Activated naive CD8-positive, alpha-beta T cell treated with anti-CD3 and anti-CD28 coated beads, Interleukin-2, amount 50 U/mL, for 16 hours (primary cell): ENCODE measurements at regions not wholly inside any gene's neighbourhood (a gene's known extent, or its start where the extent isn't known, plus 50 kb on each side); places are given as distances from the start of the nearest gene placed in this dataset.

Experiments
- DNase-seq: peaks from one replicate; pipeline ENCODE4 v3.0.0-alpha.2; 2020; ENCODE audit warnings: low read depth, low spot score

DNA sequence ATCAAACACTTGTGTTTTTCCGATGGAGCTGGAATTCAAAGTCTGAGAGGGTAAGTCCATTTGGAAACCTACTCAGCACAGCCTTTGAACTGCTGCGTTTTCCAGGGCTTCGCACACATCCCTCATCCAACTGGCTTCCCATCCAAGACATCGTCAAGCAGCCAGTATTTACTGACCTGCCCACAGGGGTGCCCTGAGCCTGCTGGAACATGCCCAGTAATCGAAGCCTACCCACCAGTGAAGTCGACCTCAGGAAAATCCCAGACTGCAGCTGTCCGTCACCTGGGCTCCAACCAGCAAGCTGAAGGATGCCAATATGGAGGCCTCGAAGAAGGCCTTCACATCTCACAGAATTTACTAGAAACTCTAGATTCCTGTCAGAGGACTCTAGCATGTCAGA is 261.6 kb downstream of the PLPP3 start:
- no peak for DNase-seq

DNA sequence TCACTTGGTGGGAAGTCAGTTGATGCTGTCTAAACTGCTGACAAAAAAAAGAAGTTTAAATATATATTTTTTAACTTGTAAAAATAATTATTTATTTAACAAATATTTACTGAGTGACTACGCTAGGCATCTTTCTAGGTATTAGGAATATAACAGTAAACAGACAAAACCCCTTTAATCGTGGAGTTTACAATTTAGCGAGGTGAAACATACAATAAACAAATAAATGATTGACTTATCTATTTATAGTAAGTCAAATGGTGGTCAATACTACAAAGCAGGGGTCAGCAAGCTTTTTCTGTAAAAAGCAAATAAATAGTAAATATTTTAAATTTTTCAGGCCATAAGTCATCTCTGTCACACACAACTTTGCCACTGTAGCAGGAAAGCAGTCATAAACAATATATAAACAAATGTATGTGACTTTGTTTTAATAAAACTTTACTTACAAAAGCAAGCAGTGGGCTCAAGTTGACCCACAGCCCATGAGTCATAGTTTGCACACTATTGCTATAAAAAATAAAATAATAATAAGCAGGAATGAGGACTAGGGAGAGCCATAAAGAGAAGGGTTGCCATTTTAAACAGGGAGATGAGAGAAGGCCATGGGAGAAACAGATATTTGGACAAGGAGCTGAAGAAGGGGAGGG is 263.9 kb downstream of the PLPP3 start:
- DNase-seq, result no peak

DNA sequence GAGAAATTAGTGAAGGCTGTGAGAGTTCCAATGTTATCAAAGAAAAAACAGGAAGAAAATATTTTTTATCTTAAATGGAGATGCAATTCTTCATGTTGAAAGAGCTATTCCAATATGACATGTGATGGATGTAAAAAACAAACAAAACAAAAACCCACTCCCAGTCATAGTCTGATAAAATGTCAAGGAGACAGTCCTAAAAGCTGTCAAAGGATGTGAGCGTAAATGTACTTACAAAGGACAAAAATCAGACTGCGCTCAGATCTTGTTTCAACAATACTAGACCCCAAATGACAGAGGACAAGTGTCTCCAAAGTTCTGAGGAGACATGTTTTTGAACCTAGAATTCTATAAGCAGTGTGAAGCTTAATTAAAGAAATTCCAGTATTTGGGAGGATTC is 265.8 kb downstream of the PLPP3 start:
- DNase-seq, result no peak

DNA sequence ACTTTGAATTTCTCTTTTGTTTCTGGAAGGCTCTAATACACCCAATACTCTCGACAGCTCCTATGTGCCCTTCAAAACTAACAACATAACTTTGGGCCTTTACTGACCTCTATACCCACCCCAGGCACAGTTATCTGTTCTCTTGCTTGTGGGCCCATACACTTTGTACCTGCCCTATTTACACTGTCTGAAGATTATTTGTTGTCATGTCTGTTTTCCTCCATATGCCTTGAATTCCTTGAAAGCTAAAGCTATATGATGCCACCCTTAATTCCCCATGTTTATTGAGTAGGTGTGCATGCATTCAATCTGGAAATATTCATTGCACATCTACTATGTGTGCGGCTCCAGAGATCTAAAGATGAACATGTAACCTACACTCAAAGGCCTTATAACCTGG is 267.6 kb downstream of the PLPP3 start:
- no peak for DNase-seq

DNA sequence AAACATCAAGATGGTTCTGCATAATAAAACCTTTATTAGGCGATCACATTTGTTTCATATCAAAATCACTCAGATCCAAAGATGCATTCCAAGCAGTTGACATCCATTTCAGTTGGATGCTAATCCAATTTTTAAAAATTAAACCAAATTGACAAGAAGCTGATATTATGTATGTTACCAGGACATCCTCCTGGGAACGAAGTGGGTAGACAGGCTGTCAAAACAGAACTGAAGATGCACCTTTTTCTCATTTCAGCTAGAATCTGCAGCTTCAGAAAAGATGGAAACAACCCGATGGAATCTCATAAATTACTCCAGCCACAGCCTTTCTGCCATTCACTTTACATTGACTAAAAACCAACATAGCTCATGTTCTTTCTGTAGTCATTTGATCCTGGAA is 268.4 kb downstream of the PLPP3 start:
- no peak for DNase-seq

DNA sequence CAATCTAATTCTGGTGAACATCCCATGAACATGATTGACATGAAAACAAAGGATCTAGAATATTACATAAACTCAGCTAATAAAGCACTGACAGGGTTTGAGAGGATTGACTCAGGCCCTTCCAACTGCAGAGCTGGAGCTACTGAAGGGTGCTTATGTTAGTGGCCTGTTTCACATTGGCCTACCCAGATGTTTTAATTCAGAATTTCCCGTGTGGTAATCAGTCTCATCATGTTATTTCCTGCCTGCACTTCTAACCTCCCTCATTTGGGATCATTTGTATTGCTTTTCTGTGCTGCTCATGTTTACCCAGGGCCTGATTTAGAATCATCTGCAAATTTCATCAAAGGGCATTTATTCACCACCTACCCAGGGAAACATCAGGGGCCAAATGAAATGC is 270.3 kb downstream of the PLPP3 start:
- DNase-seq, result no peak

DNA sequence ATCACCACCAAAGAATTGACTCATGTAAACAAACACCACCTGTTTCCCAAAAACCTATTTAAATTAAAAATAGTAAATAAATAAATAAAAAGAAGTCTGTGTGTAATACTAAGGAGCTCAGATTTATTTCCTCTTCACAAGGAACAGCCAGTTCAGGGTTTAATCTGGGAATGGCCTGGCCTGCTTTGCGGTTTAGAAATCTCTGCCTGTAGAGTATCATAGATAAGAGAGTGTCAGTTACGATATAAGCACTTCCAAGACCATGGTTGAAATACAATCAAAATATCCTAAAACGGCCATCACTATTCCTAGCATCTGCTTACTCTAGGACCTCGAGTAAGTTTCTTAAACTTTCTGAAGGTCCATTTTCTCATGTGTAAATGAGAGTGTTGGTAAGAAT is 274.4 kb downstream of the PLPP3 start:
- no peak for DNase-seq

DNA sequence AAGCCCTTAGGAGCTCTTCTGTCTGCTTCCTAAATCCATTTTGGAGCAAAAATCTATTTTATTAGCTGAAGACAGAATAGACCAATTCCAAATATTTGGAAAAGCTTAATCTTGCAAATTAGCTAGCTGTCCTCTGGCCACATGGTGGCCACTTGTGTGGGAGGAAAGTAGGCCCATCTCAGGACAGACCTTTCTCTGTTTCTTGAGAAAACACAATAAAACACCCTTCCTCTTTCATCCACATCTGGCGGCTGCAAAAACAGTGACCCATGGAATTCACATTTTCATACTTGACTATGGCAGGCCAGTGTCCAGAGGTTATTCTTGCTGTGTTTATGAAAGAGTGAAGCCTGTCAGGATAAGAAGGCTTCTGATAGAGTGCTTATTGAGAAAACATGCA is 275.6 kb downstream of the PLPP3 start:
- no peak for DNase-seq

DNA sequence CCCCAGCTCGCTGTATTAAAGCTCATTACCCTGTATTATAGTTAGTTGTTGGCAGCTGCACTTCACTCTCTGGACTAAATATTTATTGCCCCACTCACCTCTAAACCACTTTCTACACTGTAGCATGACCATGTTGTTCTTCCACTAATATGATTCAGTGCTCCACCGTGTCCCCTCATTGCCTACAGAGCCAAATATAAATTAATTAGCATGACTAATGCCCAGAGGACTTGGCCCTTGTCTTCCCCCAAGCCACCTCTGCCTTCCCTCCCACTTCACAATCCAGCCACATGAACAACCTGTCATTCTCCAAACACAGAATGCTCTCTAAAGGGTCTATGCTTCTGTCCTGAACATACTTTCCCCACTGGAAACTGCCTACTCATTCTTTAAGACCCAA is 276.5 kb downstream of the PLPP3 start:
- no peak for DNase-seq

DNA sequence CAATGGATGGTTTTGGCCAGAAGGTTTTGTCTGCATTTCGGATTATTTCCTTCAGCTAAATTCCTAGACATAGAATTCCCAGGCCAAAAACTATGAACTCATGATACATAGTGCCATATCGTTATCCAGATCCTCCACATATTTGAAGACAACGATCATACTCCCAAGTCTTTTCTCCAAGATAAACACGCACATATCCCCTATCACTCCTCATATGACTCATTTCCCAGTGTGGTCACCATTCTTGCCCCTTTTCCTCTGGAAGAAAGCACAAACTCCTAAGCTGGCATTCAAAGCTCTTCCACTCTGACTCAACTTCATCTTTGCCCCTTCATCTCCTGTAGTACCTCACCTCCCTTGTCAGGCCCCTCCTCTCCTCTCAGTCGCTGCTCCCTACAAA is 277.6 kb downstream of the PLPP3 start:
- DNase-seq, result no peak

DNA sequence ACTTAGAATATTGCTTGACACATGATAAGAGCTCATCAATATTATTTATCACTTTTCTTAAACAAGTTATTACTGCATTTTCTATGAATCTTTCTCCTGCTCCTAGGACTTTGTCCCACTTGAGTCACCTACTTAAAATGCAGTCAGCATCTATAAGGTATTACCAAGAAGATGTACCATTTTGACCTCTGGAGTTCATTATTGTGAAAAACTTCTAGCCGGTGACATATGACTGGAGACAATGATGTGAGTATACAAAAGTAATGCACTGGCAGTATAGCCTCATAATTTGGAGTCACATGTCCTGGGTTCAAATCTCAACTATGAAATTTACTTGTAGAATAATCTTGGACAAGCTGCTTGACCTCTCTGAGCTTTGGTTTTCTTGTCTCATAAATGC is 278.5 kb downstream of the PLPP3 start:
- DNase-seq, result no peak

DNA sequence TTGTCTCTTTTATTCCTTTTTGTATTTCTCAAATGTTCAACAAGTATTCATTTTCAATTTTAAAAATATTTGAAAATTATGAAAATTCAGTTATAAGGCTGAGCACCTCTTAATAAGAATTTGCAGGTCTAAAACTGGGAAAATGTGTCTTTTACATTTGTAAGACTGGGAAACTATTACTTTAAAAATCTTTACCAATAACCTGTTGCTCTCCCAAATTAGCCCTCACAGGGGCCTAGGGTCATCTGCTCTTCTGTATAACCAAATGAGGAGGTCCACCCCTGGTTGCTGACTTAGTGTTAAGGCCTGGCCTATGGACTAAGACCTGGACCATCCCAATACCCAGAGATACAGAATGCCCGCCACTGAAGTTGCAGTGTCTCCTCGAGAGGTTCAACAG is 280.5 kb downstream of the PLPP3 start:
- no peak for DNase-seq

DNA sequence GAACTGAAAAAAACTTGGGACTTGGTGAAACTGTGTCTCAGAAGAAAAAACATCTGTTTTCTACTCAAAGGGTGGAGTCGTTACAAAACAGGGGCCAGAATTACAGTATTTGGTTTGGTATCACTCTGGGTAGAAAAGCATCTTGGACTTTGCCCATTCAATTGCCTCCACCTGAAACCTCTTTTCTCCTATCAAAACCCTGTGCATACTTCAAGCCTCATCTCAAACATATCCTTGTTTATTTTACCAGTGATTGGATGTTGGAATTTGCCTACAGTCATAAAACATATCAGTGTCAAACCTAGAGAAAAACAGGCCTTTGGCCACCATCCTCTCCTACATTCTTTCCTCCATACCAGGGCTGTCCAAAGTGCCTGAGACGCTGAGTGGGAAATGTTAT is 281.5 kb downstream of the PLPP3 start:
- no peak for DNase-seq

DNA sequence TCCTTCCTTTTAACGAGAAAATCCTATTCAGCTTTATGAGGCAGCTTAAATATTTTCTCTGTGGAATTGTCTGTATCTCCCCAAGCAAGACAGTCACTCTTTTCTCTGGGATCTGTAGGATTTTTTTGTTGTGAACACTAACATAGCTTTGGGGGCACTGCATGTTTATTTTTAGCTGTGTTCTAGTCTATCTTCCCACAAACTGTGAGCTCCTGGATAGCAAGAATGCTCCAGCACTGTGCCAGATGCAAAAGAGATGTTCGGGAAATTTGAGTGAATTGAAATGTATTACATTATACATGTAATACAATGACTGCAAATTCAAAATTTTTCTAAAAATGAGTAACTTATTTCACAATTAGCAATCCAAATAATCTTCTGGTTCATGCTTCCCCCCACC is 282.2 kb downstream of the PLPP3 start:
- no peak for DNase-seq

DNA sequence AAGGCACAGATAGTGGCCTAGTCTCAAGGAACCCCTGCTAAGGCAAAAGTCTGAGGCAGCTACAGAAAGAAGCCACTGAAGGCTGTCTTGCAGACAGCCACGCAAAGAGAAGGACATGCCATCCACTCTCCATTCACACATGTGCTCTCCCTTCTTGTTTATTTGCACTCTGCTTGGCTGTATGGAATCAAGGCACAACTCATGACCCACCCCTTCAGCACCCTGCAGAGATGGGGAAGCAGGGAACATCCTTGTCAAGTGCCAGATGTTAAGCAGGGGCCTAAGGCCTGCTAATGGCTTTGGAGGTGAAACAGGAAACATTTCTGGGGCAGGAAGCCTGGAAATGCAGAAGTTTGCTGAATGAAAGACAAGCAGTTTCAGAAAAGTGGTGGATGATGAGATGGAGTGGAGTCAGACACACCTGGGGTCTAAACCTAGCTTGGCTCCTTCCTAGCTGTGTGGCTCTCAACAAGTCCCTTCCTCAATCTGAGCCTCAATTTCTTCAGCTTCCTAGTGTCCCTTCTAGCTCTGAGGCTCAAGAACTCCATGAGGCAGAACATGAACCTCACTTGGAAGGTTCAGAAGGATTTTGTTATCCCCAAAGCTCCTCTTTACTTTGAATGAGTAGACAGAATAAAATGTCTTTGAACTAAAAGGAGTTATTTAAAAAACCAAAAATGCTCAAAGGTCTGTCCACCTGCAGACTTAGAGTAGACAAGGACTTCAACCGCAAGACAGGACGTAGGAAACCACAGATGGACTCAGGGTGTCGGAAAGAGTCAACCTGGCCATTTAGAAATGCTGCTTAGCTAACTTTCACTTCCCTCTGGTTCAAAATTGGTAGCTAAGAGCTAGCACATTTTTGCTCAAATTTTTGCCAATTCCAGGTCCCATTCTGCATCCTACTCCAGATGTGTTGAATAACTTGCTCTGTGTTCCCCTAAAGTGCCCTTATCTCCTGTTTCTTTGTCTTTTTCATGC is 283.1 kb downstream of the PLPP3 start:
- DNase-seq, result no peak

DNA sequence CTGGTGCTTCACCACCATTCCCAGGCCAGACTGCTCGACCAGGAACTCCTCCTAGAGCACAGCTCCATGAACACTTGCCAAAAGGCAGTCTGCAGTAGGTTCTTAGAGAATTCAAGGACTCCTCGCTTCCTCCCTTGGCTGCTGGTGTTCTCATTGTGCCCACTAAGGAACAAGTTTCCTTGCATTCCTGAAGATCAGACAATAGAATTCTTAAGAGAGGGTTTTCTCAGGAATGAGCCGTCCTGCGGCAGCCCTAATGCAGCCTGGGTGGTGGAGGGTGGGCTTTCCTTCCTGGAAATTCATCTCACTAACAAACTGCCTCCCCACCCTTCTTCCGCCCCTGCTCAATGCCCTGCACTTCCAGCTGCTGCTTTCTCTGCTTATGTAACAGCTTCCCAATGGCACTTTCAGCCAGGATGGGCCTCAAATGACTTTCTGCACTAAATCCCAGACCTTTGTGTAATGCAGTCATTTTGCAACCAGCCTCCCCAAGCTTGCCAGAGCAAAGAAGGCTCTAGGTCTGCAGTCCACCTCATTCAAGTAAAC is 287.9 kb downstream of the PLPP3 start:
- DNase-seq, result no peak

DNA sequence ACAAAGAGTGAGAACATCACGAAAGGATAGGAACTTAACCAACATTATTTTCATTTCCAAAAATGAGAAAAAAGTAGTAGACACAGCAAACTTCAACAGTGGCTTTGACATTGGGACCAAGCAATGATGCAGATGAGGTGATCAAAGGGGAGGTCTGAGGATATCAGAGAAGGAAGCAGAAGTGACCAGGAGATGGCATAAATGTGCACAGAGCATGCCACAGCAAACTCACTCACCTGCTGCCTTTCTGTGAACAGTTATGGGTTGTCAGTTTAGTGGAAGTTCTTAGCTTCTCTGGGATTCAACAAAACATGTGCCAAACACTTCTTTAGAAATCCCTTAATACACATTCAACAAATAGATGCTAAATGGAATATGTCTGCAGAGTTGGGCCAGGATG is 290.1 kb downstream of the PLPP3 start:
- DNase-seq, result no peak

DNA sequence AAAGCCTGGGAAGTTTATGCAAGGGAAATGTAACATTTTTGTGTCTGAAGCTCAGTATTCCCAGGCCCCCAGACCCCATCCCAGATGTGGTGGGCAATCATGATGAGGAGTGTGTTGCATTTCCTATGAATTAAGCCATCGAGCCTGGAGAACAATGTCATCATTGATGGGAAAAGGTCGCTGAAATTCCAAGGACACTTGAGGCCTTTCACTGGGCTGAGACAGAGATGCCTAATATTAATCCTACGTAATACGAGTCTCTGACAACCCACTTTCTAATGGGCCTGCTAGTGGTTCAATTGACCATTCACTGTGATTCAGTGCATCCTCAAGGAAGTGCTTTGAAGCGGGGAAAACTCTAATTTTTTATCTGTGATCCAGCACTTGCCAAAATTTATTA is 291.6 kb downstream of the PLPP3 start:
- no peak for DNase-seq

DNA sequence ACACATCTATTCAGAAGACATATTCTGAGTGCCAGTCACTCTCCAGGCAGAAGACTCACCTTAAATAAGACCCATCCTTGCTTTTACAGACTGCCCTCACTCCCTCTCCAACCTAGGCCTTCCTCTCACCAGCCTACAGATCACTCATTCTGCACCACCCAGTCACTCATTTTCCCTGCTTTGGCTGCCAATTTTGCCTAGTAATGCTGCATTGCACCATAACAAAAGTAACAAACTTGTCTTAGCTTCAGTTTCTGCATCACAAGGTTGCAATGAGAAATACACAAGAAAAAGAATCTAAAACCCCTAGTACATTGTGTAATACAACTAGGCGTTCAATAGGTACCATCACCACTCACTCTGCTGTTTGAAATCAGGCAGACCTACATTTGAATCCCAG is 292.4 kb downstream of the PLPP3 start:
- DNase-seq, result no peak

DNA sequence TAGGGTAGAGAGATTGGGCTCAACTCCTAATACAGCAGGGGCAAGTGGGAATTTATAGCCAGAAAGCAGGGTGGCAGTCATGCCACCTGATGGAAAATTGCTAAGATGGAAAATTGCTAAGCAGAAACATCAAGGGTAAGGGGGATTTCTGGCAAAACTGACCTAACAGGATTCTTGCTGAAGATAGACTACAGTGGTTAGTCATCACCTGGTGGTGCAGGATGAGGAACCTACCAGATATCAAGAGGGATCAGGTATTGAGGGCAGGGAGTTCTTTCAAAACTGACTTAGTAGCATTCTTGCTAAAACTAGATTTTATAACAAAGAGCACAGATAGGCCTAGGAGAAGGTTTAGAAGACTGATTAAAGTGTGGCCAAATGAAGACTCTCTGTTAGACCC is 292.9 kb downstream of the PLPP3 start:
- DNase-seq, result no peak

DNA sequence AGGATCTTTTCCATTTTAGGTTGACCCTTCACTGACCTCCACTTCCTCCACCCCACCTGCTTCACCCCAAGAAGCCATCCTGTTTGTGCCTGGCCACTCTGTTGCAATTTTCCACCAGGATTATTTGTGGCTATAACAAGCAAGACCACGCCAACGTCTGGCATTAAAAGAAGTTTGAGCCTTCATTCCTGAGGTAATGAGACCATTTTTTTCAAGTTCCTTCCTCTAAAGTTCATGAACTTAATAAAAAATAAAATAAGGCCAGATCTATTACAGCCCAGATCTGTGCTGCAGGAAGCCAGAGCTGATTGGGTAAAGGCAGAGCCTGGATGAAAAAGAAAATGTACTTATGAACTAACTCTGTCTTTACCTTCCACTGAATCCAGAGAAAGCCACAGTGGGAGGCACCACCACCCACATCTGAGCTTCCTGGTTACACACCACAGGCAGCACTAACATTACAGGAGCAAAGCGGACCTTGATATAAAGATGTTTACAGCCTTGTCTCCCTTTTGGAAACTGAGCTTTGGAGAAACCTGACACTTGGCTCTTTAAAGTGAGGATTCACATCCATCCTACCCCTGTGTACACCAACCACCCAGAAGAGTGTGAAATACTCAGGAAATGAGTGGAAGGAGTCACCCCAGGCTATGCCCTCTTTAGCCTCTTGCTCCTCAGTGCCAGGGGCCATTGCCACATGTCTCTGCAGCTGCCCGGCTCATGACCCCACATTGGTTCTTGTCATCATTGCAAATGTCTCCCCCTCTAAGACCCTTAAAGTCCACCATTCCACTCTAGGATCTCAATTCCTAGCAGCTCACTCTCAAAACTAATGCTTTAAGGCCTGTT is 293.6 kb downstream of the PLPP3 start:
- DNase-seq, result no peak

DNA sequence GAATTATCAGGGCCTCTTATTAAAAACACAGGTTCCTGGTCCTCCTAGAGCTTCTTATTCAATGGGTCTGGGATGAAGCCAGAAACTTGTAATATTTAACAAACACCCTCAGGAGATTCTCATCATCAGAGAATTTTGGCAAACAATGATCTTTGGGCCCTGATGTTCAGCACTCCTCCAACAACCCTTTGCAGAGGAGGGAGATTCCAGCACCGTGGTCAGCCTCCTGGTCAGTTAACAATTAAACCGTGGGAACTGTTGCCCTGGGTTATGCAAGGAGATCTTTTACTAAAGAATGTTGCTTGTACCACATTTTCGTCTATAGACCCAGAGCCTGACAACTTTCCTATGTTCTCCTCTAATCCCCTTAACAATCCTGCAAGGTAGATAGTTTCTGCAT is 294.4 kb downstream of the PLPP3 start:
- DNase-seq, result no peak
